ENCODE measurements at regions not wholly inside any gene's neighbourhood (a gene's known extent, or its start where the extent isn't known, plus 50 kb on each side); places are given as distances from the start of the nearest gene placed in this dataset.

GRCh38 chr3:65193531-65193930 is 505.7 kb upstream of the ADAMTS9 start (continued):
- TF ChIP-seq REST (IDR thresholded peaks at IDR 0.05; ENCODE audit: unreplicated experiment), result no peak
- TF ChIP-seq ZNF331 (CRISPR knock-in tag; IDR thresholded peaks at IDR 0.05; ENCODE audit: low read depth), result no peak
- TF ChIP-seq ETS1 (IDR thresholded peaks at IDR 0.05), result no peak
- TF ChIP-seq POLR2AphosphoS5 (IDR thresholded peaks at IDR 0.05; ENCODE audit: low read depth), result no peak
- TF ChIP-seq EZH2phosphoT487 (IDR thresholded peaks at IDR 0.05; ENCODE audit: unreplicated experiment), result no peak

GRCh38 chr3:65190111-65190510 is 502.3 kb upstream of the ADAMTS9 start:
- Histone ChIP-seq H3F3A (replicated peaks; ENCODE audit: low read depth) (no peaks in the 10 kb centered on the region), H3K9me2 (ENCODE audit: insufficient read depth) (0 out of 2 replicates have a peak, but pooled peaks cover 8% of the 10 kb centered on the region), H3K4me2 (no peak overlapping the region), H3K27ac (ENCODE audit: low read depth) (no peak overlapping the region), H3K79me2 (replicated peaks; ENCODE audit: insufficient read depth) (no peaks in the 10 kb centered on the region), H3K4me1 (ENCODE audit: insufficient read depth) (no peaks in the 10 kb centered on the region), H4K20me1 (replicated peaks; ENCODE audit: insufficient read depth) (no peaks in the 10 kb centered on the region), H3K36me3 (ENCODE audit: insufficient read depth) (no peaks in the 10 kb centered on the region), H2AFZ (no peak overlapping the region), H3K4me3 (no peak overlapping the region), H3K27me3 (ENCODE audit: insufficient read depth) (no peaks in the 10 kb centered on the region)
- H3K27ac Mint-ChIP-seq, result no peak overlapping the region
- peaks cover 7% of the 10 kb centered on the region for H3K4me1 Mint-ChIP-seq
- DNase-seq (ENCODE audit: low spot score) (no peak), ATAC-seq (no peak)
- peaks cover 8% of the 10 kb centered on the region; the same call in 2 of the 3 replicates for H3K9me3 Mint-ChIP-seq
- no peak for TF ChIP-seq NANOG (IDR thresholded peaks at IDR 0.05; ENCODE audit: borderline replicate concordance)
- TF ChIP-seq EZH2phosphoT487 (IDR thresholded peaks at IDR 0.05; ENCODE audit: unreplicated experiment), result no peak
- no peak for TF ChIP-seq REST (IDR thresholded peaks at IDR 0.05; ENCODE audit: unreplicated experiment)
- no peak for TF ChIP-seq ZNF331 (CRISPR knock-in tag; IDR thresholded peaks at IDR 0.05; ENCODE audit: low read depth)
- no peak for TF ChIP-seq JUNB (IDR thresholded peaks at IDR 0.05; ENCODE audit: unreplicated experiment)
- no peak for TF ChIP-seq POLR2AphosphoS5 (IDR thresholded peaks at IDR 0.05; ENCODE audit: low read depth)
- no peak for TF ChIP-seq ZNF114 (CRISPR knock-in tag; IDR thresholded peaks at IDR 0.05)
- H3K36me3 Mint-ChIP-seq (ENCODE audit: low read depth), result no peaks in the 10 kb centered on the region
- H3K4me3 Mint-ChIP-seq, result no peak overlapping the region
- no peaks in the 10 kb centered on the region for H3K27me3 Mint-ChIP-seq (ENCODE audit: insufficient read depth, low read depth, poor library complexity)
